NB4 (cell line): ENCODE measurements at regions not wholly inside any gene's neighbourhood (a gene's known extent, or its start where the extent isn't known, plus 50 kb on each side); places are given as distances from the start of the nearest gene placed in this dataset.

Experiments
- CTCF ChIP-seq: IDR thresholded peaks from one replicate; pipeline ENCODE4 v1.5.1; 2012; ENCODE audit warnings: low read depth, low read length
- MYC ChIP-seq: IDR thresholded peaks from 2 replicates; pipeline ENCODE4 v1.6.1; 2011; ENCODE audit warnings: low read depth, low read length

GRCh38 chr11:15451713-15452112, 337.0 kb downstream of the INSC start:
- TF ChIP-seq CTCF (no peak), MYC (no peak)
